ENCODE measurements at regions not wholly inside any gene's neighbourhood (a gene's known extent, or its start where the extent isn't known, plus 50 kb on each side); places are given as distances from the start of the nearest gene placed in this dataset.

GRCh38 chr21:16404776-16405175 is 675.0 kb downstream of the USP25 start:
- no peak overlapping the region for H3K4me2 ChIP-seq
- H4K20me1 ChIP-seq, result no peaks in the 10 kb centered on the region
- H3K9me3 ChIP-seq (replicated peaks in 1 of 11), result no peaks in the 10 kb centered on the region
- H3K9ac ChIP-seq, result no peak overlapping the region
- TF ChIP-seq Cebpa-rat (IDR thresholded peaks at IDR 0.05), result no peak
- no peaks in the 10 kb centered on the region for H3K36me3 ChIP-seq
- H3K4me3 ChIP-seq, result no peak overlapping the region
- no peak overlapping the region for H3K27ac ChIP-seq
- no peaks in the 10 kb centered on the region for H3K4me1 ChIP-seq
- no peaks in the 10 kb centered on the region for H3K27me3 ChIP-seq

GRCh38 chr21:16406355-16406754 is 676.6 kb downstream of the USP25 start:
- H3K9me3 ChIP-seq (replicated peaks in 1 of 11), result no peaks in the 10 kb centered on the region
- no peak overlapping the region for H3K4me2 ChIP-seq
- H3K27ac ChIP-seq, result no peak overlapping the region
- H3K9ac ChIP-seq, result no peak overlapping the region
- H3K4me3 ChIP-seq, result no peak overlapping the region
- no peaks in the 10 kb centered on the region for H4K20me1 ChIP-seq
- no peaks in the 10 kb centered on the region for H3K4me1 ChIP-seq
- no peaks in the 10 kb centered on the region for H3K36me3 ChIP-seq
- TF ChIP-seq Cebpa-rat (IDR thresholded peaks at IDR 0.05), result no peak
- no peaks in the 10 kb centered on the region for H3K27me3 ChIP-seq

- Histone ChIP-seq H3K27me3 (no peaks in the 10 kb centered on the region), H3K4me2 (no peak overlapping the region), H3K27ac (no peak overlapping the region), H3K36me3 (no peaks in the 10 kb centered on the region), H3K4me1 (no peaks in the 10 kb centered on the region), H4K20me1 (no peaks in the 10 kb centered on the region), H3K9me3 (replicated peaks in 1 of 11) (no peaks in the 10 kb centered on the region), H3K4me3 (no peak overlapping the region), H3K9ac (no peak overlapping the region)
- TF ChIP-seq Cebpa-rat (IDR thresholded peaks at IDR 0.05), result no peak
Observed at GRCh38 chr21:16407403-16408240, 677.8 kb downstream of the USP25 start.

- no peak overlapping the region for H3K27ac ChIP-seq
- no peak for TF ChIP-seq Cebpa-rat (IDR thresholded peaks at IDR 0.05)
- no peak overlapping the region for H3K4me3 ChIP-seq
- H3K36me3 ChIP-seq, result no peaks in the 10 kb centered on the region
- H3K27me3 ChIP-seq, result no peaks in the 10 kb centered on the region
- H3K9me3 ChIP-seq (replicated peaks in 1 of 11), result no peaks in the 10 kb centered on the region
- no peak overlapping the region for H3K4me2 ChIP-seq
- no peaks in the 10 kb centered on the region for H3K4me1 ChIP-seq
- H4K20me1 ChIP-seq, result no peaks in the 10 kb centered on the region
- no peak overlapping the region for H3K9ac ChIP-seq
Observed at GRCh38 chr21:16408280-16408679, 678.5 kb downstream of the USP25 start.

GRCh38 chr21:16409352-16409751 is 679.6 kb downstream of the USP25 start:
- no peak overlapping the region for H3K4me3 ChIP-seq
- no peak overlapping the region for H3K9ac ChIP-seq
- H3K27me3 ChIP-seq, result no peaks in the 10 kb centered on the region
- H3K4me2 ChIP-seq, result no peak overlapping the region
- TF ChIP-seq Cebpa-rat (IDR thresholded peaks at IDR 0.05), result no peak
- H3K9me3 ChIP-seq (replicated peaks in 1 of 11), result no peaks in the 10 kb centered on the region
- H3K4me1 ChIP-seq, result no peaks in the 10 kb centered on the region
- no peaks in the 10 kb centered on the region for H3K36me3 ChIP-seq
- H3K27ac ChIP-seq, result no peak overlapping the region
- no peaks in the 10 kb centered on the region for H4K20me1 ChIP-seq

- Histone ChIP-seq H3K36me3 (no peaks in the 10 kb centered on the region), H3K27ac (no peak overlapping the region), H3K4me3 (no peak overlapping the region), H3K4me2 (no peak overlapping the region), H3K27me3 (no peaks in the 10 kb centered on the region), H3K4me1 (no peaks in the 10 kb centered on the region), H4K20me1 (0 out of 22 replicates have a peak, but pooled peaks cover 0 to 3% (median 0%) of the 10 kb centered on the region in 11 experiments), H3K9ac (no peak overlapping the region), H3K9me3 (replicated peaks in 1 of 11) (no peaks in the 10 kb centered on the region)
- no peak for TF ChIP-seq Cebpa-rat (IDR thresholded peaks at IDR 0.05)
Observed at GRCh38 chr21:16418226-16418625, 688.4 kb downstream of the USP25 start.

- no peak overlapping the region for H3K4me2 ChIP-seq
- H3K27me3 ChIP-seq, result no peaks in the 10 kb centered on the region
- H3K27ac ChIP-seq, result no peak overlapping the region
- H3K36me3 ChIP-seq, result no peaks in the 10 kb centered on the region
- no peaks in the 10 kb centered on the region for H3K4me1 ChIP-seq
- H4K20me1 ChIP-seq, result 0 out of 22 replicates have a peak, but pooled peaks cover 0 to 3% (median 0%) of the 10 kb centered on the region in 11 experiments
- no peak overlapping the region for H3K4me3 ChIP-seq
- no peaks in the 10 kb centered on the region for H3K9me3 ChIP-seq (replicated peaks in 1 of 11)
- H3K9ac ChIP-seq, result no peak overlapping the region
- TF ChIP-seq Cebpa-rat (IDR thresholded peaks at IDR 0.05), result no peak
Observed at GRCh38 chr21:16418642-16419041, 688.9 kb downstream of the USP25 start.

- 0 out of 22 replicates have a peak, but pooled peaks cover 0 to 3% (median 0%) of the 10 kb centered on the region in 11 experiments for H4K20me1 ChIP-seq
- no peaks in the 10 kb centered on the region for H3K36me3 ChIP-seq
- no peaks in the 10 kb centered on the region for H3K9me3 ChIP-seq (replicated peaks in 1 of 11)
- H3K4me1 ChIP-seq, result no peaks in the 10 kb centered on the region
- H3K9ac ChIP-seq, result no peak overlapping the region
- TF ChIP-seq Cebpa-rat (IDR thresholded peaks at IDR 0.05), result no peak
- no peaks in the 10 kb centered on the region for H3K27me3 ChIP-seq
- no peak overlapping the region for H3K27ac ChIP-seq
- H3K4me3 ChIP-seq, result no peak overlapping the region
- H3K4me2 ChIP-seq, result no peak overlapping the region
Observed at GRCh38 chr21:16419188-16419921, 689.6 kb downstream of the USP25 start.

GRCh38 chr21:16420031-16420724 is 690.4 kb downstream of the USP25 start:
- H3K9me3 ChIP-seq (replicated peaks in 1 of 11), result no peaks in the 10 kb centered on the region
- no peaks in the 10 kb centered on the region for H3K4me1 ChIP-seq
- no peaks in the 10 kb centered on the region for H3K36me3 ChIP-seq
- no peak overlapping the region for H3K9ac ChIP-seq
- no peak overlapping the region for H3K4me2 ChIP-seq
- H3K27ac ChIP-seq, result no peak overlapping the region
- H3K4me3 ChIP-seq, result no peak overlapping the region
- 0 out of 22 replicates have a peak, but pooled peaks cover 0 to 3% (median 0%) of the 10 kb centered on the region in 11 experiments for H4K20me1 ChIP-seq
- no peak for TF ChIP-seq Cebpa-rat (IDR thresholded peaks at IDR 0.05)
- no peaks in the 10 kb centered on the region for H3K27me3 ChIP-seq
